Breast epithelium (tissue), 3 donors: ENCODE measurements at regions not wholly inside any gene's neighbourhood (a gene's known extent, or its start where the extent isn't known, plus 50 kb on each side); places are given as distances from the start of the nearest gene placed in this dataset.

Source experiments
- POLR2A ChIP-seq: fragments of 450-650 bp; IDR thresholded peaks from one replicate; pipeline ENCODE4 v1.6.1; 2016; ENCODE audit warnings: antibody characterized with exemption, mild to moderate bottlenecking, moderate library complexity
- TF ChIP-seq, protein P1 (sequence below), 3 donors: fragments of 450-650 bp; IDR thresholded peaks; one replicate each; pipeline ENCODE4 v1.5.1; 2016 to 2017; ENCODE audit warnings: antibody characterized with exemption in 3 of 3, mild to moderate bottlenecking in 3 of 3, moderate library complexity in 3 of 3

GRCh38 chr10:83935339-83935736 lies 204.0 kb upstream of the GHITM start:
- TF ChIP-seq, protein P1, sequence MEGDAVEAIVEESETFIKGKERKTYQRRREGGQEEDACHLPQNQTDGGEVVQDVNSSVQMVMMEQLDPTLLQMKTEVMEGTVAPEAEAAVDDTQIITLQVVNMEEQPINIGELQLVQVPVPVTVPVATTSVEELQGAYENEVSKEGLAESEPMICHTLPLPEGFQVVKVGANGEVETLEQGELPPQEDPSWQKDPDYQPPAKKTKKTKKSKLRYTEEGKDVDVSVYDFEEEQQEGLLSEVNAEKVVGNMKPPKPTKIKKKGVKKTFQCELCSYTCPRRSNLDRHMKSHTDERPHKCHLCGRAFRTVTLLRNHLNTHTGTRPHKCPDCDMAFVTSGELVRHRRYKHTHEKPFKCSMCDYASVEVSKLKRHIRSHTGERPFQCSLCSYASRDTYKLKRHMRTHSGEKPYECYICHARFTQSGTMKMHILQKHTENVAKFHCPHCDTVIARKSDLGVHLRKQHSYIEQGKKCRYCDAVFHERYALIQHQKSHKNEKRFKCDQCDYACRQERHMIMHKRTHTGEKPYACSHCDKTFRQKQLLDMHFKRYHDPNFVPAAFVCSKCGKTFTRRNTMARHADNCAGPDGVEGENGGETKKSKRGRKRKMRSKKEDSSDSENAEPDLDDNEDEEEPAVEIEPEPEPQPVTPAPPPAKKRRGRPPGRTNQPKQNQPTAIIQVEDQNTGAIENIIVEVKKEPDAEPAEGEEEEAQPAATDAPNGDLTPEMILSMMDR (IDR thresholded peaks at IDR 0.05) = no peak
- TF ChIP-seq POLR2A = no peak
